Memory B cell (primary cell): ENCODE measurements at regions not wholly inside any gene's neighbourhood (a gene's known extent, or its start where the extent isn't known, plus 50 kb on each side); places are given as distances from the start of the nearest gene placed in this dataset.

Experiments
- ATAC-seq: fragments of 150-1000 bp; cut with Tn5 transposase; 2 replicates; pipeline ENCODE4 v1.10.0; 2021; ENCODE audit warnings: low read depth, mild to moderate bottlenecking, moderate library complexity
- DNase-seq, 2 donors: peaks; one replicate each; pipeline ENCODE4 v3.0.0; 2022; ENCODE audit warnings: low spot score in 2 of 2
- H3K27ac Mint-ChIP-seq: one replicate; pipeline ENCODE4 v1.8.0; 2022; ENCODE audit warnings: mild to moderate bottlenecking, moderate library complexity, mixed read lengths
- H3K27me3 Mint-ChIP-seq: one replicate; pipeline ENCODE4 v1.8.0; 2022; ENCODE audit warnings: mixed read lengths
- H3K36me3 Mint-ChIP-seq: one replicate; pipeline ENCODE4 v1.8.0; 2022; ENCODE audit warnings: mild to moderate bottlenecking, mixed read lengths
- H3K4me1 Mint-ChIP-seq: one replicate; pipeline ENCODE4 v1.8.0; 2022; ENCODE audit warnings: mixed read lengths
- H3K4me3 Mint-ChIP-seq: one replicate; pipeline ENCODE4 v1.8.0; 2022; ENCODE audit warnings: mild to moderate bottlenecking, moderate library complexity, mixed read lengths
- H3K9me3 Mint-ChIP-seq: one replicate; pipeline ENCODE4 v1.8.0; 2022; ENCODE audit warnings: mixed read lengths

DNA sequence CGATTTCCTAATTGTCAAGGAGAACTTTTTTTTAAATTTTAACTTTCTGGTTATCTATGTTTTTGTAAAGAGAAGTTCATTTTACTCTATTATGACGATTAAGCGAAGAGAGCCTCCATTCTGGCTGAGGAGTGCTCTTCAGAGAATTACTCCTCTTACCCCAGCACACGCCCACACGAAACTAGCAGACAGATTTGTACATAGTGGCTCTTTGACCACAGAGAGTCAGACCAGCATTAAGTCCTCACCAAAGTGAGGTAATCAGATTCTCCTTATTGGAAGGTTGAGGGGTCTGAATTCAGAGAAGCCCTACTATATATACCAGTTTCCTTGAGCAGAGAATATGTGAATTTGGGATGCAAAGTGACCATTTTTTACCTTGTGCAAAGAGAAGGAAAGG, 204.8 kb upstream of the TSC22D2 start:
- H3K4me1 Mint-ChIP-seq: no peaks in the 10 kb centered on the region
- no peaks in the 10 kb centered on the region for H3K36me3 Mint-ChIP-seq
- ATAC-seq: no peak
- no peak overlapping the region for H3K27ac Mint-ChIP-seq
- no peak overlapping the region for H3K4me3 Mint-ChIP-seq
- no peak for DNase-seq
- H3K27me3 Mint-ChIP-seq: peaks cover 2% of the 10 kb centered on the region
- no peaks in the 10 kb centered on the region for H3K9me3 Mint-ChIP-seq

DNA sequence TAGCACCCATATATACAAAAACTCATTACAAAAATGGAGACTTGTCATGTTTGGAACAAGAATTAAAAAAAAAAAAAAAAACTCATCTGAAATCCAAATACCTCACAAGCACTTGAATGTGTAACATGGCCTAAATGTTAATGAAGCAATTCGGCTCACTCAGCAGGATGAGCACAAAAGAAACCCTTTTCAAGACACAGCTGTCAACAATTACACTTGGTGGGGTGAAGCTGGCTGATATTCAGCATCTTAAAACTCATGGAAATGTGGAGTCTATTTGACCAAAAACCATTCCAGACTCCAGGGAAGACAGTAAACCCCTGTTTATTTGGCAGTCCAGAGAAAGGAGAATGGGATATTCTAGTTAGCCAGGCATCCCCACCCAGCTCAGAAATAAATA, 205.4 kb upstream of the TSC22D2 start:
- H3K9me3 Mint-ChIP-seq: no peaks in the 10 kb centered on the region
- H3K27me3 Mint-ChIP-seq: peaks cover 4% of the 10 kb centered on the region
- H3K4me3 Mint-ChIP-seq: no peak overlapping the region
- DNase-seq: no peak
- H3K27ac Mint-ChIP-seq: no peak overlapping the region
- ATAC-seq: no peak
- H3K36me3 Mint-ChIP-seq: no peaks in the 10 kb centered on the region
- H3K4me1 Mint-ChIP-seq: no peaks in the 10 kb centered on the region

DNA sequence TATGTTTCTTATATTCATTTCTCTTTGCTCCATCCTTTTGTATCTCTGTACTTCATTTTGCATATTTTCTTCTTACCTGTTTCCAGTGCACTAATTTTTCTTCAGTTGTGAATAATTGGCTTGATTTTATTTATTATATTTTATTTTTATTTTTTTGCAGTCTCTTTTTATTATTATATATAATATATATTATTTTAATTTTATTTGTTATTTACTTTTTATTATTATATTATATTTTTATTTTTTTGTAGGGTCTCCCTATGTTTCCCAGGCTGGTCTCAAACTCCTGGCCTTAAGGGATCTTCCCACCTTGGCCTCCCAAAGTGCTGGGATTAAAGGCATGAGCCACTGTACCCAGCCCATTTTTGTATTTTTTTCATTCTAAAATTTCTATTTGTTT, 213.1 kb upstream of the TSC22D2 start:
- no peak for DNase-seq
- Mint-ChIP-seq H3K27me3 (peaks cover 4% of the 10 kb centered on the region), H3K4me1 (no peaks in the 10 kb centered on the region), H3K36me3 (no peaks in the 10 kb centered on the region), H3K9me3 (peaks cover under 1% of the 10 kb centered on the region), H3K27ac (no peak overlapping the region), H3K4me3 (no peak overlapping the region)
- no peak for ATAC-seq

DNA sequence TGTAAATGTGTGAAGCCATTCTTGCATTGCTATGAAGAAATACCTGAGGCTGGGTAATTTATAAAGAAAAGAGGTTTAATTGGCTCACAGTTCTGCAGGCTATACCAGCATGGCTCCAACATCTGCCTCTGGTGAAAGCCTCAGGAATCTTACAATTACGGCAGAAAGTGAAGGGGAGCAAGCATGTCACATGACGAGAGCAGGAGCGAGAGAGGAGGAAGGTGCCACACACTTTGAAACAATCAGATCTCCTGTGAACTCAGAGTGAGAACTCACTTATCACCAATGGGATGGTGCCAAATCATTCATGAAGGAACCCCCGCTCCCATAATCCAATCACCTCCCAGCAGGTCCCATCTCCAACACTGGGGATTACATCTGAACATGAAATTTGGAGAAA, 213.6 kb upstream of the TSC22D2 start:
- H3K27ac Mint-ChIP-seq: no peak overlapping the region
- peaks cover 4% of the 10 kb centered on the region for H3K27me3 Mint-ChIP-seq
- no peaks in the 10 kb centered on the region for H3K36me3 Mint-ChIP-seq
- no peak for ATAC-seq
- no peak overlapping the region for H3K4me3 Mint-ChIP-seq
- H3K4me1 Mint-ChIP-seq: no peaks in the 10 kb centered on the region
- DNase-seq: no peak
- H3K9me3 Mint-ChIP-seq: peaks cover 3% of the 10 kb centered on the region

DNA sequence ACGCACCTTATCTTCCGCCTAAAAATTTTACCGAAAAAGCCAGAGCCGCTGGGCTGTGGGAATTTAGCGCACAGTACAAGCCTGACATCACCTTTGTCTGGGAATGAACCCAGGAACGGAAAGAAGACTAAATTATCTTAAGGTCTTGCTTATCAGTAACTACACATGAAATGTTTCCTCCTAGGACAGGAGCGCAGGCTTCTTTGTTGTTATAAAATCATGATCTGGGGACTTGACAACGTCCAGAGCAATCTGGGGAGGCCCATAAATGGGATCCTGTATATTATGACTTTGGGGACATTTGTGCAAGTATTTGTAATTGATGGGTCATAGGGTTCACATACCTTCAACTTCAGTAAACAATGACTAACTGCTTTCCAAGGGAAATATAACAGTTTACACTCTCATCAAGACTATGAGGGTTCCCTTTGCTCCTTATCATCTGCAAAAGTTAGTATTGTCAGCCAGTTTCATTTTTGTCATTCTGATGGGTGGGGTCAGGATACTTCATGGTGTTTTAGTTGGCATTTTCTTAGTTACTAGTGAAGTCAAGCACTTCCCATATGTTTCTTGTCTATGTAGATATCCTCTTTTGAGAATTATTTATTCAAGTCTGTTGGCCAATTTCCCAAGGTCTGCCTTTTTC, 213.9 kb upstream of the PFN2 start:
- Mint-ChIP-seq H3K4me1 (no peaks in the 10 kb centered on the region), H3K27me3 (peaks cover 5% of the 10 kb centered on the region), H3K27ac (no peak overlapping the region), H3K9me3 (peaks cover 3% of the 10 kb centered on the region), H3K4me3 (no peak overlapping the region), H3K36me3 (no peaks in the 10 kb centered on the region)
- DNase-seq (no peak), ATAC-seq (no peak)

DNA sequence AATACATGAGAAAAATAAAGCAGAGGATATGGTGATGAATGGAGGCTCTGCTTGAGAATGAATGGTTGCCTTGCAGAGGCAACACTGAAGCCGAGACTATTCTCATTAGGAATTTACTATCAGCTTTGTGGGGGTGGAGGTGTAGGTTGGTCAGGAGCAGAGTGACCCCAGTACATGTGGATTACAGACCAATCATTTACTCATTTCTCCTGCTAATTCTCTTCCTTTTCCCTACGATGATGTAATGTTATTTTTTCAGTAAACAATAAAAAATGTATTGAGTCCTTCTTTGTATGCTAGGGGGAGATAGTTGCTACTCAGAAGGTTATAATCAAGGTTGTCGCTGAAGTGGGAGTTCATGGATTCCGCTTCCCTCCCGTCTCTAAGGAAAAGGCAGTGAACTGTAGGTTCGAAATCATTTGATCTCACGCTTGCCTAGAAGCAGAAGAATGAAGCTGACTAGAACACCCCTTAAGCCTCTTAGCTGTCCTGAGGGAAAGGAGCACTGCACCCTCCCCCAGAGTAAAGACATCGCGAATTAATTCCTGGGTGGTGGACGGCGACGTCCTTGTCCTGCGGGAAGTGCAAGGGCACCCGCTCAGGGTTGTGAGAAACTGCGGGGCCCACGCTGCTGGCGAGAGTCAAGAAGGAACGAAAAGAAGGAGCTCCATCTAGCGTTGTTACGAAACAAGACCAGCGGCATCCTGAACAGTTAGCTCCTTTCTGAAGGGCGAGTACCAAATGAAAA, 213.2 kb upstream of the PFN2 start:
- no peaks in the 10 kb centered on the region for H3K4me1 Mint-ChIP-seq
- no peak overlapping the region for H3K27ac Mint-ChIP-seq
- H3K36me3 Mint-ChIP-seq: no peaks in the 10 kb centered on the region
- DNase-seq (peak; percentile 16 to 21), ATAC-seq (peak; percentile 80)
- H3K4me3 Mint-ChIP-seq: no peak overlapping the region
- peaks cover under 1% of the 10 kb centered on the region for H3K9me3 Mint-ChIP-seq
- peaks cover 5% of the 10 kb centered on the region for H3K27me3 Mint-ChIP-seq

DNA sequence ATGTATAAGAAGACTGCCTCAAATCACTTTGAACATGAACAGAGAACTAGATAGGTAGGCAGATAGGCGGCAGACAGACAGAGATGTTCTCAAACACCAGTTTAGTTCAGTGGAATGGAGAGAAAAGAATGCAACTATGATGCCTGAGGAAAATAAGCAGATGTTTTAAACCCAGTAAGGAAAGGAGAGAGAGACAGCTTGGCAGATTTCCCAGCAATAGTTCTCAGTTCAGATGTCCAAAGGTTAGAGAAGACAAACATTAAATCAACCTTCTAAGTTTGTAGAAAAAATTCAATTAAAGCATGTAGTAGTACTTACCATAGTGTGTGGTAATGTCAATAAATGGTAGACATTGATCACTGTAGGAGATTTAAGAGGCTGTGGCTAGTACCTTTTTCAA, 209.6 kb upstream of the PFN2 start:
- no peaks in the 10 kb centered on the region for H3K36me3 Mint-ChIP-seq
- peaks cover 6% of the 10 kb centered on the region for H3K27me3 Mint-ChIP-seq
- H3K27ac Mint-ChIP-seq: no peak overlapping the region
- no peaks in the 10 kb centered on the region for H3K9me3 Mint-ChIP-seq
- no peak overlapping the region for H3K4me3 Mint-ChIP-seq
- DNase-seq: no peak
- no peak for ATAC-seq
- no peaks in the 10 kb centered on the region for H3K4me1 Mint-ChIP-seq

DNA sequence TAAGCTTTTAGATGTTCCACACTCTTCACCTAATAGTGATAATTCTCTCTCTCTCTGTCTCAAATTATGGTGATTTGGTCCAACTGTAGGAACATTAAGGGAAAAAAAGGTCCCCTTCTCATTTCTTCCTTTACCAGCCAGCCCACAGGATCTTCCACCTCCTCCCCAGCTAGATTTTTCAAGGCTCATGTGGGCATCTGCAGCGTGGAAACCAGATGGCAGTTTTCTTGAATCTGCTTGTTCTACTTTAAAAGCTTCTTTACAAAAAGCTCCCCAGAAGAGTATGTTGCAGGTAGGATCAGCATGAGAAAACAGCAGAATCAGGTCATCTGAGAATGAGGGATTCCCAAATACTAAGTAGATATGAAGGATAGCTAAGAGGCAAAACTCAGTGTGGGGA, 208.6 kb upstream of the PFN2 start:
- no peak overlapping the region for H3K4me3 Mint-ChIP-seq
- peaks cover 9% of the 10 kb centered on the region for H3K27me3 Mint-ChIP-seq
- H3K9me3 Mint-ChIP-seq: no peaks in the 10 kb centered on the region
- H3K4me1 Mint-ChIP-seq: no peaks in the 10 kb centered on the region
- no peak overlapping the region for H3K27ac Mint-ChIP-seq
- no peak for DNase-seq
- no peaks in the 10 kb centered on the region for H3K36me3 Mint-ChIP-seq
- no peak for ATAC-seq

DNA sequence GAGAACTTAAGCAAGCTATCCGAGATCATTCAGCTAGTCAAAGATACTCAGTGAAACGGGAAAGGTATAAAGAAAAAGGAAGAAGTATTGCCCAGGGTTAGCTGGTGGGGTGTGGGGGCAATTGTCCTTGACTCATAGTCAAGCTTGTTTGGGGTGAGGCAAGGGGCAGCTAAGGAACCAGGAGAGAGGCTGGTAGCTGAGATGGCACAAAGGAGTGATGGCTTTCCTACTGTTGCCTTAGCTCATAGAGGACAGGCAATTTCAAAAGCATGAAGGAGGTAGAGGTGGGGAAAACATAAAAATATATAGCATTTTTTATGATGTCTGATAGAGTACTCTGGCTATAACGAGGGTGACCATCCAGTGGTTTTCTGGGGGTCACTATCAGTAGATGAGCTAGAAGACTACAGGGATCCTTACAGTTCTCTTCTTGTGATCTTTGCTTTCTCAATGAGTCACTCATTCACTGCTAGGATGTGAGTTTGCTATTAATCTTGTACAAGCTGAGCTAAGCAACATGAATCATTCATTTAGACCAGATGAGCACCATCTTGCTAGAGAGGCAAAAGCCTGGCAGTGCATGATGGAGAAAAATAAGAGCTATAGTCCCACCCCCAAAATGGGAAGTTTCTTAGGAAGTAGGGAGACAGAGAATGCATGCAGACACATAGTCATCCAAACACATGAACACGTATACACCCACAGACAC, 207.1 kb upstream of the PFN2 start:
- H3K4me1 Mint-ChIP-seq: no peaks in the 10 kb centered on the region
- H3K27me3 Mint-ChIP-seq: peaks cover 10% of the 10 kb centered on the region
- H3K9me3 Mint-ChIP-seq: no peaks in the 10 kb centered on the region
- no peaks in the 10 kb centered on the region for H3K36me3 Mint-ChIP-seq
- H3K4me3 Mint-ChIP-seq: no peak overlapping the region
- ATAC-seq: no peak
- DNase-seq: no peak
- H3K27ac Mint-ChIP-seq: no peak overlapping the region

DNA sequence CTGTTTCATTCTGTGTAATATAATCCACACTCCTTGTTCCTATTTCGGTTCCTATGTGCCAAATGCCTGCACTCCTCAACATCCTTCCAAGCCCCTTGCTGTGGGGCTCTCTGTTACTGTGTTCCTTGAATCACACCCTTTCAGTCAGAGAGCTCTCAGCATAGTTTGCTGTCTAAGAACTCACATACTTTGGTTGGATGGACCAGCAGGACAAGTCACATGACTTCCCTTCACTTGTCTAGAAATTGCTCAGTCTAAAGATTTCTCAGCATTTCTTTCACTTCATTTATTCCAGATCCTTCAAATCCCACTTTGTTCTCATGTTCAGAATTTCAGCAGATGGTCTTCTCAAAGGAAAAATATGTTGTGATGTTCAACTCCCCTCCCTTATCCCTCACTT, 203.5 kb upstream of the PFN2 start:
- DNase-seq (no peak), ATAC-seq (no peak)
- Mint-ChIP-seq H3K4me3 (no peak overlapping the region), H3K9me3 (no peaks in the 10 kb centered on the region), H3K27me3 (peaks cover 8% of the 10 kb centered on the region), H3K4me1 (no peaks in the 10 kb centered on the region), H3K36me3 (no peaks in the 10 kb centered on the region), H3K27ac (no peak overlapping the region)

DNA sequence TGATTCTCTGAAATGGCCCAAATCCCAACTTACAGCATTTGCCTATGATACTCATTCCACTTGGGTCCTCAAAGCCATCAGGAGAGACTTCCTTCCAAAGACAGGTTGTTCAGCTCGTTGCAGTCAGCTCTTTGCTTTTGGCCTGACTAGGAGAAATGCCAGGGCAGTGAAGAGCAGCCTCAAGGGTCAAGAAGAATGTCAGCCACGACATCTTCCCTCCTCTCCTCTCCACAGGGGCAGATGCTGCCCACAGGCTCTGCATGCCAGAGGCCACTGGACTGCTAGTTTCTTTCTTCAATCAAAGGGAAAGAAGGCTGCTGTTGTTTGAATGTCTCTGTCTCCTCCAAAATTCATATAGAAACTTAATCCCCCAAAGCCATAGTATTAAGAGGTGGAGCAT, 201.7 kb upstream of the PFN2 start:
- Mint-ChIP-seq H3K4me3 (no peak overlapping the region), H3K27ac (no peak overlapping the region), H3K9me3 (no peaks in the 10 kb centered on the region), H3K27me3 (peaks cover 8% of the 10 kb centered on the region), H3K36me3 (no peaks in the 10 kb centered on the region), H3K4me1 (no peaks in the 10 kb centered on the region)
- DNase-seq (no peak), ATAC-seq (no peak)

DNA sequence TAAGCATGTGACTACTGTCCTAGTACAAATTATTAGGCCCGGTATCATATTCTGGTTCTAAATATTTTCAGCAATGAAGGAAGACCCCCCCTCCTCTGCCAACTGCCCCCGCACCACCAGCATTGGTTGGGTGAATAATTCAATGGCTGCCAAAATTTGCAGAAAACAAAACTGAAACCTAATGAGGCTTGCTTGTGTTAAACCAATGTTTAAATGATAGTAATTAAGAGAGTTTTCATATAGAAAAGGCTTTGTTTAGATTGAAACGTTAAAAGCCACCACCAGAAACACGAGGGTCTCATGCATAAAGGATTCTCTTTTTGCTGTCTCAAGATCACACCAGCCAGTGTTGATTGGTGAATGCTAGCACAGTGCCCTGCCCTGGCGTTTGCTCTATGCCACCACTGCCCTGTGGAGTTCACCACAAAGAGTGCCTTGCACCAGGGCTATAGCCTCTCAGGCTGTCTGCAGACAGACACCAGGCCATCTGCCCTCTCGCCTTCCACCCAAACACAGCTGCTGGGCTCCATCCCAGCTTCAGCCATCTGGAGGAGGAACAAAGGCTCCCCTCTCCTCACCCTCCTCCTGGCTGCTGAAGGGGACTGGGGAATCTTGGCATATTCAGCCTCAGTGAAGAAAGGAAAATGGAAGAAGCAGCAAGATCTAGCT, 200.3 kb upstream of the PFN2 start:
- ATAC-seq (no peak), DNase-seq (no peak)
- Mint-ChIP-seq H3K4me3 (no peak overlapping the region), H3K27ac (no peak overlapping the region), H3K4me1 (no peaks in the 10 kb centered on the region), H3K9me3 (no peaks in the 10 kb centered on the region), H3K27me3 (peaks cover 9% of the 10 kb centered on the region), H3K36me3 (no peaks in the 10 kb centered on the region)

DNA sequence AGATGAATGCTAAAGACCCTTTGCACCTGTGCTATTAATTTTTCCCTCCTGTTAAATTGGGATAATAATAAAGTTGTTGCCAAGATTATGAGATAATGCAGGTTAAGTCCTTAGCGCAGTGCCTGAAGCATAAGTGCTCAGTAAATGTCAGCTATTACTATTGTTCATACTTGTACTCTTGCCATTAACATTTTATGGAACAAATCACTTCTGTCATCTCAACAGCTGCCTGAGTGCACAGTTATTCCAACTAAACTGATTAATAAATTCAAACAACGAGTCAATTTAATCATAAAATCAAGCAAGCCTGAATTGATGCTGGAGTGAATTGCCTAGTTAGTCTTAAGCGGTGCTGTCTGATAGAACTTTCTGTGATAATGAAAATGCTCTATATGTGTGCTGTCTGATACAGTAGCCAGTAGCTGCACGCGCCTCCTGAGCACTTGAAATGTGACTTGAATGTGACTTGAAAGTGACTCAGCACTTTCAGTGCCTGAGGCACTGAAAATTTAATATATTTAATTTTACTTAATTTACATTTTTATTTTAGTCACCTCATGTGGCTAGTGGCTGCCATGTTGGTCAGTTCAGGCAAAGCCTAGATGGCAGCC, 198.7 kb upstream of the PFN2 start:
- peaks cover 8% of the 10 kb centered on the region for H3K27me3 Mint-ChIP-seq
- H3K36me3 Mint-ChIP-seq: no peaks in the 10 kb centered on the region
- H3K4me1 Mint-ChIP-seq: no peaks in the 10 kb centered on the region
- DNase-seq (no peak), ATAC-seq (no peak)
- no peak overlapping the region for H3K27ac Mint-ChIP-seq
- no peaks in the 10 kb centered on the region for H3K9me3 Mint-ChIP-seq
- no peak overlapping the region for H3K4me3 Mint-ChIP-seq

DNA sequence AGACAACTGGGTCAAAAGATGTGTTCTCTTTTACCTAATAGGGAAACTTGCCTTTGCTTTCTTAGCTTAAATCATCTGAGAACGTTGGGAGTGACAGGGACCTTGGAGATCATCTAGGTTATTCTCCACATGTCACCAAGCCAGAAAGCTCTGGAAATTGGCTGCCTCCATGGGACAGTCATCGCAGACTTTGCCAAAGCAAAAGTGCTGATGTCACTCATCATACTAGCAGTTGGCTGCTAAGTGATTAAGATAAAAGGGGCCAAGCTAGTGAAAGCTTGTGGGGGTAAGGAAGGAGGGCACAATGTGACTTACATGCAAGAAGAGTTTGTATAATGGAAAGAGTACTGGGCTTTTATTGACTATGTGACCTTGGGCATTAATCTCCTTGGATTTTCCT, 198.0 kb upstream of the PFN2 start:
- no peak for DNase-seq
- no peak overlapping the region for H3K27ac Mint-ChIP-seq
- H3K4me1 Mint-ChIP-seq: no peaks in the 10 kb centered on the region
- no peak for ATAC-seq
- peaks cover 7% of the 10 kb centered on the region for H3K27me3 Mint-ChIP-seq
- no peaks in the 10 kb centered on the region for H3K36me3 Mint-ChIP-seq
- no peak overlapping the region for H3K4me3 Mint-ChIP-seq
- no peaks in the 10 kb centered on the region for H3K9me3 Mint-ChIP-seq
